ENCODE measurements at regions not wholly inside any gene's neighbourhood (a gene's known extent, or its start where the extent isn't known, plus 50 kb on each side); places are given as distances from the start of the nearest gene placed in this dataset.

DNA sequence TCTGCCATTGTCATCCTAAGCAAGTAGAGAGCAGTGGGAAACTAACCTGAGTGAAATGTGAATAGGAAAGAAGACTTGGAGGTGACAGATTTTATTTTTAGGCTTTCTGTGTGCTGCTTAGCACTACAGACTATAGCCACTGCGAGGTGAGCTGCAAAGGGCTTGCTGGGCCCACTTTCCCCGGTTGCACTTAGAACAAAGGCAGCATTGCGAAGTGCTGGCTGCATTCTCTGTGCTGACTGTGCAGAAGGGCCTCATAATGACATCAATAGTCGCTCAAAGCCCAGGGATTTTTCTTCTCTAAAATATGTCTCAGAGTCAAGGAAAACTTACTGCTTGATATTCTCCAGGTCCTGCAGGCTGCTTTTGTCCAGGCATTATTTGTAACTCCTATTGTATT is 592.1 kb downstream of the TDRD15 start:
- ChIA-PET POLR2A (no interaction called here), CTCF (no interaction called here)
- DNase-seq (ENCODE audit: low read depth), result no peak
- no peaks in the 10 kb centered on the region for H3K36me3 ChIP-seq (ENCODE audit: control insufficient read depth, insufficient read depth, low read length)
- no peak overlapping the region for H3K4me3 ChIP-seq (ENCODE audit: low read depth, low read length)
- no peaks in the 10 kb centered on the region for H3K27me3 ChIP-seq (ENCODE audit: control insufficient read depth, insufficient read depth, low read length)
- TF ChIP-seq, protein P1, sequence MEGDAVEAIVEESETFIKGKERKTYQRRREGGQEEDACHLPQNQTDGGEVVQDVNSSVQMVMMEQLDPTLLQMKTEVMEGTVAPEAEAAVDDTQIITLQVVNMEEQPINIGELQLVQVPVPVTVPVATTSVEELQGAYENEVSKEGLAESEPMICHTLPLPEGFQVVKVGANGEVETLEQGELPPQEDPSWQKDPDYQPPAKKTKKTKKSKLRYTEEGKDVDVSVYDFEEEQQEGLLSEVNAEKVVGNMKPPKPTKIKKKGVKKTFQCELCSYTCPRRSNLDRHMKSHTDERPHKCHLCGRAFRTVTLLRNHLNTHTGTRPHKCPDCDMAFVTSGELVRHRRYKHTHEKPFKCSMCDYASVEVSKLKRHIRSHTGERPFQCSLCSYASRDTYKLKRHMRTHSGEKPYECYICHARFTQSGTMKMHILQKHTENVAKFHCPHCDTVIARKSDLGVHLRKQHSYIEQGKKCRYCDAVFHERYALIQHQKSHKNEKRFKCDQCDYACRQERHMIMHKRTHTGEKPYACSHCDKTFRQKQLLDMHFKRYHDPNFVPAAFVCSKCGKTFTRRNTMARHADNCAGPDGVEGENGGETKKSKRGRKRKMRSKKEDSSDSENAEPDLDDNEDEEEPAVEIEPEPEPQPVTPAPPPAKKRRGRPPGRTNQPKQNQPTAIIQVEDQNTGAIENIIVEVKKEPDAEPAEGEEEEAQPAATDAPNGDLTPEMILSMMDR (IDR thresholded peaks at IDR 0.05; ENCODE audit: insufficient read depth, low read depth, low read length), result no peak

DNA sequence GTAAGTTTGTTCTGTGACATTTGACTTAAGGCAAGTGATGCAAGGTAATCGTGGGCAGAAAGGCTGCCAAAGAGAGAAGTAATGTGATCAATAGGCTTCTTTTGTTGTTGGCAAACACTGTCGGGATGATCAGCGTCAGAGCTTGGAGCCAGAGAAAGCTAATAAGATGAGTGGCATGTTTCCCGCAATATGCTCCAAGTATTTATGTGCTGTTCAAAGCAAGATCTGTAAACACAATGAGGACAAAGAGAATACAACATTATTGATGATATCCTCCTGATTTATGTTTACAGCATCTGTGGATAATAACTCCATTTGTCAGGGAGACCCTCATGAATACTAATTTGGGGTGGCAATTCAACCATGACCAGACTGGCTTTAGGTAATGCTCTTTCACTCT is 603.3 kb downstream of the TDRD15 start:
- no peaks in the 10 kb centered on the region for H3K36me3 ChIP-seq (ENCODE audit: control insufficient read depth, insufficient read depth, low read length)
- ChIA-PET CTCF (no interaction called here), POLR2A (no interaction called here)
- no peaks in the 10 kb centered on the region for H3K27me3 ChIP-seq (ENCODE audit: control insufficient read depth, insufficient read depth, low read length)
- H3K4me3 ChIP-seq (ENCODE audit: low read depth, low read length), result no peak overlapping the region
- TF ChIP-seq, protein P1 (IDR thresholded peaks at IDR 0.05; ENCODE audit: insufficient read depth, low read depth, low read length), result no peak
- no peak for DNase-seq (ENCODE audit: low read depth)

DNA sequence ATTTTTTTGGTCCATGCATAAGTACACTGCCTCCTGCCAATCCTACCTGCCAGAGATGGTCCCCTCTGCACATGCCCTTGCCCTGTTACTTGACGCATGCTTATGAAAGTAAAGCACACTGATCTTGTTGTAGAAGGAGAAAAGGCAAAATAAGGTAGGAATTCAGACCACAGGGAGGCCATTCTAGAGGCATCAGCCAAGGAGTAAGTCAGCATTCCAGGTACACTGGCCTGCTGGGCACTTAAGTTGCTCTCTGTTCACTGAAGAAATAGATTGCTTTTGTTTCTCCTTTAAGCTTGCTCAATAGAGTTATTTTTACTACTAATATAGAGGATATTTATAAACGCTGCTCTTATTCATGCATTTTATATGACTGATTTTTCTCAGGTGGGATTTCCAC is 604.4 kb downstream of the TDRD15 start:
- POLR2A ChIA-PET, result interaction anchor here (0.6 kb wide), 1 partner anchor 984 kb away, joined by 5 read pairs; no protein-coding TSS in a partner anchor
- Histone ChIP-seq H3K36me3 (ENCODE audit: control insufficient read depth, insufficient read depth, low read length) (no peaks in the 10 kb centered on the region), H3K4me3 (ENCODE audit: low read depth, low read length) (no peak overlapping the region), H3K27me3 (ENCODE audit: control insufficient read depth, insufficient read depth, low read length) (no peaks in the 10 kb centered on the region)
- CTCF ChIA-PET, result no interaction called here
- TF ChIP-seq, protein P1 (IDR thresholded peaks at IDR 0.05; ENCODE audit: insufficient read depth, low read depth, low read length), result no peak
- DNase-seq (ENCODE audit: low read depth), result no peak

DNA sequence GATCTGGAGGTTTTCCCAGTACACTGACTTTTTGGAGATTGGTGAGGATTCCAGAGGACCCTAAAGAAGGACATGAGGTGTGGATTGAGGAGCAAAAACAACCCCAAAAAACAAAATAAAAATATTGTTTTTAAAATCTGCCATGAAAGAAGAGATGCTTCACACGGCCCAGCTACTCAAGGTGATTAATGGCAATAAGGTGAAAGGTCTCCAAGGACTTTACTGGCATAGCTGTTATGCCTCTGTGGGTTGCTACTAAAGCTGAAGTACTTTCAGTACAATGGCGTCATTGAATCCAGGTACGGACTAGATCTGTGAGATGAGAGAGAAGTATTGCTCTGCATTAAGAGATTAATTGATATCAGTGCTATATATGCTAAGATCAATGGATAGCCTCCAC is 606.4 kb downstream of the TDRD15 start:
- TF ChIP-seq, protein P1 (IDR thresholded peaks at IDR 0.05; ENCODE audit: insufficient read depth, low read depth, low read length), result no peak
- POLR2A ChIA-PET, result no interaction called here
- no peaks in the 10 kb centered on the region for H3K36me3 ChIP-seq (ENCODE audit: control insufficient read depth, insufficient read depth, low read length)
- H3K27me3 ChIP-seq (ENCODE audit: control insufficient read depth, insufficient read depth, low read length), result no peaks in the 10 kb centered on the region
- DNase-seq (ENCODE audit: low read depth), result no peak
- H3K4me3 ChIP-seq (ENCODE audit: low read depth, low read length), result no peak overlapping the region
- CTCF ChIA-PET, result interaction anchor here (1.0 kb wide), 1 partner anchor 14 kb away, joined by 4 read pairs; no protein-coding TSS in a partner anchor

DNA sequence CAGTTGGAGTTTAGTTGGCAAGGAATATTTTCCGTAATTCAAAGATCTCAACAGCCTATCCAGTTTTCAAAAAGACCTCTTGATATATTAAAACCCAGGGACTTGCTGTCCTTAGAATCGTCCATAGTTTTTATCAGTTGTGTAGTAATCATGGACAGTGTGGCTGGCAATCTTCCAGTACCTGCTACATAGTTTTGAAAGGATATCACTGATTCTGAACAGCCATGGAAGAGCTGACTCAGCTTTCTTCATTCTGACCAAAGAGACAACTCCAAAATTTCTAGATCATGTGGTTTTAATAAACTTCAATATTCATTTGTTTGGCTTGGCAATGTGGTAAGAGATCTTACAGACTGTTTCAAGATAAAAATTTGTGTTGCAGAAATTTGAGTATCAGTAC is 616.7 kb downstream of the TDRD15 start:
- H3K27me3 ChIP-seq (ENCODE audit: control insufficient read depth, insufficient read depth, low read length), result no peaks in the 10 kb centered on the region
- DNase-seq (ENCODE audit: low read depth), result no peak
- ChIA-PET POLR2A (no interaction called here), CTCF (no interaction called here)
- H3K36me3 ChIP-seq (ENCODE audit: control insufficient read depth, insufficient read depth, low read length), result no peaks in the 10 kb centered on the region
- TF ChIP-seq, protein P1 (IDR thresholded peaks at IDR 0.05; ENCODE audit: insufficient read depth, low read depth, low read length), result no peak
- no peak overlapping the region for H3K4me3 ChIP-seq (ENCODE audit: low read depth, low read length)

All from BJ (cell line).